ENCODE measurements at regions not wholly inside any gene's neighbourhood (a gene's known extent, or its start where the extent isn't known, plus 50 kb on each side); places are given as distances from the start of the nearest gene placed in this dataset.

DNA sequence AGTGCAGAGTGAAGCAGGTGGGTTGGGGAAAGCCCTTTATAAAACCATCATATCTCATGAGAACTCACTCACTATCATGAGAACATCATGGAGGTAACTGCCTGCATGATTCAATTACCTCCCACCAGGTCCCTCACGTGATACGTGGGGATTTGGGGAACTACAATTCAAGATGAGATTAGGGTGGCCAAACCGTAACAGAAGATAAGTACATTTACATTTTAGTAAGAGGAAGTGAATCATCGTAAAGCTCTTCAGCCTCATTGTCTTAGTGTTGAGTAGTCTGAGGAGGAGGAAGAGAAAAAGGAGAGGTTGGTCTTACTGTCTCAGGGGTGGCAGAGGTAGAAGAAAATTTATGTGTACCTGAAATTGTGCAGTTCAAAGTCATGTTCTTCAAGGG lies 1053.4 kb upstream of the ADGRL4 start:
- Histone ChIP-seq H3K9me3 (replicated peaks; ENCODE audit: insufficient read depth, low read length) (no peaks in the 10 kb centered on the region), H2AFZ (ENCODE audit: low read length) (no peak overlapping the region), H3K4me1 (ENCODE audit: low read length) (no peaks in the 10 kb centered on the region), H3K79me2 (ENCODE audit: low read length) (no peaks in the 10 kb centered on the region), H3K4me3 (ENCODE audit: low read length) (no peak overlapping the region), H3K4me2 (ENCODE audit: low read depth, low read length) (no peak overlapping the region), H3K27me3 (replicated peaks; ENCODE audit: insufficient read depth, low read length) (no peaks in the 10 kb centered on the region), H4K20me1 (ENCODE audit: insufficient read depth, low read length) (no peaks in the 10 kb centered on the region), H3K9ac (ENCODE audit: low read length) (no peak overlapping the region), H3K27ac (ENCODE audit: low read length) (no peak overlapping the region), H3K9me2 (replicated peaks; ENCODE audit: insufficient read depth, low read length) (no peaks in the 10 kb centered on the region), H3K36me3 (replicated peaks; ENCODE audit: insufficient read depth, low read length) (no peaks in the 10 kb centered on the region), H3F3A (ENCODE audit: insufficient read depth, low read length) (no peaks in the 10 kb centered on the region)
- TF ChIP-seq, protein P1, sequence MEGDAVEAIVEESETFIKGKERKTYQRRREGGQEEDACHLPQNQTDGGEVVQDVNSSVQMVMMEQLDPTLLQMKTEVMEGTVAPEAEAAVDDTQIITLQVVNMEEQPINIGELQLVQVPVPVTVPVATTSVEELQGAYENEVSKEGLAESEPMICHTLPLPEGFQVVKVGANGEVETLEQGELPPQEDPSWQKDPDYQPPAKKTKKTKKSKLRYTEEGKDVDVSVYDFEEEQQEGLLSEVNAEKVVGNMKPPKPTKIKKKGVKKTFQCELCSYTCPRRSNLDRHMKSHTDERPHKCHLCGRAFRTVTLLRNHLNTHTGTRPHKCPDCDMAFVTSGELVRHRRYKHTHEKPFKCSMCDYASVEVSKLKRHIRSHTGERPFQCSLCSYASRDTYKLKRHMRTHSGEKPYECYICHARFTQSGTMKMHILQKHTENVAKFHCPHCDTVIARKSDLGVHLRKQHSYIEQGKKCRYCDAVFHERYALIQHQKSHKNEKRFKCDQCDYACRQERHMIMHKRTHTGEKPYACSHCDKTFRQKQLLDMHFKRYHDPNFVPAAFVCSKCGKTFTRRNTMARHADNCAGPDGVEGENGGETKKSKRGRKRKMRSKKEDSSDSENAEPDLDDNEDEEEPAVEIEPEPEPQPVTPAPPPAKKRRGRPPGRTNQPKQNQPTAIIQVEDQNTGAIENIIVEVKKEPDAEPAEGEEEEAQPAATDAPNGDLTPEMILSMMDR (IDR thresholded peaks at IDR 0.05; ENCODE audit: low read length): no peak
- TF ChIP-seq EZH2phosphoT487 (IDR thresholded peaks at IDR 0.05; ENCODE audit: low read length): no peak
- no peak for DNase-seq

DNA sequence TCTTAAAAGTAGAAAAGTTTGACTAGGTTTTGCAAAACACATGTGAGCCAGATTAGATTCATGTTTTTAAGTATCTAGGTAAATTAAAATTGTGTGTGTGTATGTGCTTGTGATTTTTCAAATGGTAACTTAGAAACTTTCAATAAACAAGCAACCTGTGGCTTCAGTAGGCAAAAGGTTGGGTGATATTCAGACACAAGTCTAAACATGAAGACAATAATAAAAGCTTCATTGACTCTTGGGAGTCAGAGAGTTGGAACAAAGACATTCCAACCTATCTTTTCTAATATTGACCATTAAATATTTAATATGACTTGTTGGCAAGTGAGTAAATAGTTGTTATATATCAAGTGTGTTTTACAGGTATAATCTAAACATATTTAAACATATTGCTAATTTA lies 1049.6 kb upstream of the ADGRL4 start:
- H3K27ac ChIP-seq (ENCODE audit: low read length): no peak overlapping the region
- H3K9me2 ChIP-seq (replicated peaks; ENCODE audit: insufficient read depth, low read length): no peaks in the 10 kb centered on the region
- H3K27me3 ChIP-seq (replicated peaks; ENCODE audit: insufficient read depth, low read length): no peaks in the 10 kb centered on the region
- H3K4me1 ChIP-seq (ENCODE audit: low read length): no peaks in the 10 kb centered on the region
- no peak overlapping the region for H3K4me2 ChIP-seq (ENCODE audit: low read depth, low read length)
- no peak overlapping the region for H3K9ac ChIP-seq (ENCODE audit: low read length)
- DNase-seq: no peak
- H3K9me3 ChIP-seq (replicated peaks; ENCODE audit: insufficient read depth, low read length): no peaks in the 10 kb centered on the region
- no peak overlapping the region for H2AFZ ChIP-seq (ENCODE audit: low read length)
- H3K4me3 ChIP-seq (ENCODE audit: low read length): no peak overlapping the region
- H3K36me3 ChIP-seq (replicated peaks; ENCODE audit: insufficient read depth, low read length): no peaks in the 10 kb centered on the region
- no peaks in the 10 kb centered on the region for H4K20me1 ChIP-seq (ENCODE audit: insufficient read depth, low read length)
- H3K79me2 ChIP-seq (ENCODE audit: low read length): no peaks in the 10 kb centered on the region
- no peaks in the 10 kb centered on the region for H3F3A ChIP-seq (ENCODE audit: insufficient read depth, low read length)
- no peak for TF ChIP-seq EZH2 (optimal IDR thresholded peaks at IDR 0.05; ENCODE audit: low read depth, low read length)
- no peak for TF ChIP-seq EZH2phosphoT487 (IDR thresholded peaks at IDR 0.05; ENCODE audit: low read length)
- TF ChIP-seq, protein P1 (IDR thresholded peaks at IDR 0.05; ENCODE audit: low read length): no peak

DNA sequence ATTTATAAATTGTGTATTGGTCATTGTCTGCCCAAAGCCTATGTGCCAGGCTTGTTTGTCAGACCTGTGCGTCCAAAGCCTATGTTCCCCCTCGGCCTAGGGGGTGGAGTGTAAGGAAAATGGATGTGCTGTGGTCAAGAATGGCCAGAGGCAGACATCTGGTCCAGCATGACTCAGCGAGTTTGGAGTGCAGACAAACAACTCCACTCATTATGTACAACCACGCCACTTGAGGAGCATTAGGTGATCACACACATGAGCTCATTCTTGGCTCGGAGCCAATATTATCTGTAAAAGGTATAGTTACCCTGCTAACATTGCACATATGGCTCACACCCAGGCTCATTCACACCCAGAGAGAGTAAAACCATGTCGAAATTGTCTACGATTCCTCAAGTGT lies 1047.6 kb upstream of the ADGRL4 start:
- Histone ChIP-seq H3K27me3 (replicated peaks; ENCODE audit: insufficient read depth, low read length) (no peaks in the 10 kb centered on the region), H3K9ac (ENCODE audit: low read length) (no peak overlapping the region), H3F3A (ENCODE audit: insufficient read depth, low read length) (no peaks in the 10 kb centered on the region), H4K20me1 (ENCODE audit: insufficient read depth, low read length) (no peaks in the 10 kb centered on the region), H2AFZ (ENCODE audit: low read length) (no peak overlapping the region), H3K9me2 (replicated peaks; ENCODE audit: insufficient read depth, low read length) (no peaks in the 10 kb centered on the region), H3K9me3 (replicated peaks; ENCODE audit: insufficient read depth, low read length) (no peaks in the 10 kb centered on the region), H3K4me1 (ENCODE audit: low read length) (no peaks in the 10 kb centered on the region), H3K36me3 (replicated peaks; ENCODE audit: insufficient read depth, low read length) (no peaks in the 10 kb centered on the region), H3K27ac (ENCODE audit: low read length) (no peak overlapping the region), H3K4me3 (ENCODE audit: low read length) (no peak overlapping the region), H3K79me2 (ENCODE audit: low read length) (no peaks in the 10 kb centered on the region), H3K4me2 (ENCODE audit: low read depth, low read length) (no peak overlapping the region)
- no peak for DNase-seq
- TF ChIP-seq EZH2phosphoT487 (IDR thresholded peaks at IDR 0.05; ENCODE audit: low read length) (no peak), EZH2 (optimal IDR thresholded peaks at IDR 0.05; ENCODE audit: low read depth, low read length) (no peak)
- TF ChIP-seq, protein P1 (IDR thresholded peaks at IDR 0.05; ENCODE audit: low read length): no peak

All from MM.1S (cell line).